ENCODE measurements at regions not wholly inside any gene's neighbourhood (a gene's known extent, or its start where the extent isn't known, plus 50 kb on each side); places are given as distances from the start of the nearest gene placed in this dataset.

DNA sequence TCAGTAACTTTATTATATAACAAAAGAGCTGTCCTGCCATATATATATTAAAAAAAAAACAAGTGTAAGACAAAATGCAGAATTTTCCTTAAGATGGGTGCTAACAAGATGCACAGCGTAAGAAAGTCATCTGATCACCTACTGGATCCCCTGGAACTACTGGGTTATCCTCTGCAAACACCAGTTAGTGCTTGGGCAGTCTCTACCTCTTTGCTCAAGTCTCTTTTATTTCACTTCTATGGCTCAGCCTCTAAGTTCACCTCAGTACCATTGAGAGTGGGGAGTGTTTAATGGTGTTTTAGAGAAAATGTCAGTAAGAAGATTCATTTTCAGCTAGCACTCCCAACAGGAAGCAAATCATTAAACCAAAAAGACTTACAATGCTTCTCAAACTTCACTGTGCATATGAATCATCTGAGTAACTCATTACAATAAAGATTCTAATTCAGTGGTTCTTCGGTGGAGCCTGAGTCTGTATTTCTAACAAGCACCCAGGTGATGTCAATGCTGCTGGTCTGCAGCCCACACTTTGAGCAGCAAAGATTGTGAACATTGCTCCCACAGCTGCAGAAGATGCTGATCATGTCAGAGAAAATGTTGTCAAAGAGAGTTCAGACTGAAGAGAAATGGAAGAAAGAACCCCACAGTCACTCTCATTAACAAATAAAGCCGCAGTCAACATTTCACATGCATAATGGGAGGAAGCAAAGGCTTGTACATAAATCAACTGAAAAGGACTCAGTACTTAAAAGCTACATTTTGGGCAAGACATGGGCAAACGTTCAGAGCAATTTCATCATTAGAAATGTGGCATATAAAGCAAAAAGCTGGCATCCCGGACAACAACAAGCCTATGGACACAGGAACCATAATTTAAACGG, 227.1 kb upstream of the ATP11B start:
- peaks cover 15% of the 10 kb centered on the region for H3K27me3 Mint-ChIP-seq
- H3K9me3 ChIP-seq (ENCODE audit: control extremely low read depth in 1 of 3, control insufficient read depth in 2 of 3, insufficient read depth in 1 of 3, low read length in 2 of 3) = no peaks in the 10 kb centered on the region
- TF ChIP-seq EZH2 (IDR thresholded peaks at IDR 0.05; ENCODE audit: borderline replicate concordance, insufficient read depth, low read depth, low read length, poor library complexity, severe bottlenecking) = no peak
- no peak for TF ChIP-seq CTCF (IDR thresholded peaks at IDR 0.05)
- no peak overlapping the region for H3K9ac ChIP-seq (ENCODE audit: low read length)
- H4K20me1 ChIP-seq (ENCODE audit: control insufficient read depth, insufficient read depth, low read length, poor library complexity, severe bottlenecking) = no peaks in the 10 kb centered on the region
- no peak overlapping the region for H3K27ac ChIP-seq (ENCODE audit: low read length in 2 of 2)
- DNase-seq (no peak), ATAC-seq (ENCODE audit: low read depth) (no peak)
- 50% methylated on average over 2 of the region's 6 CpGs for WGBS (ENCODE audit: insufficient coverage)
- ChIA-PET CTCF (no interaction called here), POLR2A (no interaction called here)
- no peak overlapping the region for H3K4me2 ChIP-seq (replicated peaks; ENCODE audit: low read depth, low read length, poor library complexity, severe bottlenecking)
- no peaks in the 10 kb centered on the region for H3K79me2 ChIP-seq (ENCODE audit: control insufficient read depth, insufficient read depth, low read length)
- no peaks in the 10 kb centered on the region for H3K9me3 Mint-ChIP-seq (ENCODE audit: insufficient read depth)
- no peak overlapping the region for H2AFZ ChIP-seq (ENCODE audit: insufficient read depth, low read depth, low read length, poor library complexity, severe bottlenecking)
- no peaks in the 10 kb centered on the region for H3K36me3 ChIP-seq (replicated peaks in 1 of 2; ENCODE audit: control extremely low read depth in 1 of 2, control insufficient read depth in 1 of 2, extremely low read depth in 1 of 2, insufficient read depth in 2 of 2, low read length in 1 of 2)
- no peak overlapping the region for H3K4me3 ChIP-seq (ENCODE audit: control extremely low read depth in 1 of 5, extremely low read depth in 1 of 5, insufficient read depth in 1 of 5, low read depth in 2 of 5, low read length in 4 of 5)
- H3K4me1 ChIP-seq (ENCODE audit: control insufficient read depth in 2 of 2, insufficient read depth in 2 of 2, low read length in 2 of 2) = no peaks in the 10 kb centered on the region
- H3K27me3 ChIP-seq (replicated peaks in 1 of 4; ENCODE audit: control extremely low read depth in 1 of 4, control insufficient read depth in 3 of 4, insufficient read depth in 4 of 4, low read length in 3 of 4) = no peaks in the 10 kb centered on the region
- H3K4me1 Mint-ChIP-seq = no peaks in the 10 kb centered on the region
- H3K4me3 Mint-ChIP-seq = no peak overlapping the region
- no peak overlapping the region for H3K27ac Mint-ChIP-seq
- intact Hi-C loops (cut with micrococcal nuclease) = no loop called here

DNA sequence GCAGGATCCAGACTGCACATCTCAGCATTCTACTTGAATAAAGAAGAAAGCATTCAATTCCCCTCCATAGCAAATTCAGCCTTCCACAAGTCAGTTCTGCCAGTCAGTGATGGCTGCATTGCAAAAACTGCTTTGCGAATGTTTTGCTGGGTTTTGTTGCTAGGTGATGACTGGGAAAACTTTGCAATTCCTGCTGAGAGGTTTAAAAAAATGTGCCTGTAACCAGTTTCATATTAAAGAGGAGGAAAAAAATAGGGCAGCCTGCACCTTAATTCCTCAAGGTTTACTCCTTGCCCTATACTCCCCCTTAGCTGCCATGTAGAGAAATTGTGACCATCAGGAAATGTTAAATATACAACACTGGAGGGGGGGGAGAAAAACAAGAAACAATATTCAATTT, 225.6 kb upstream of the ATP11B start:
- TF ChIP-seq EZH2 (IDR thresholded peaks at IDR 0.05; ENCODE audit: borderline replicate concordance, insufficient read depth, low read depth, low read length, poor library complexity, severe bottlenecking) = no peak
- no peaks in the 10 kb centered on the region for H3K27me3 ChIP-seq (replicated peaks in 1 of 4; ENCODE audit: control extremely low read depth in 1 of 4, control insufficient read depth in 3 of 4, insufficient read depth in 4 of 4, low read length in 3 of 4)
- no CpG with 5 or more reads among the region's 1 CpG for whole genome bisulfite sequencing (ENCODE audit: insufficient coverage)
- H3K9me3 ChIP-seq (ENCODE audit: control extremely low read depth in 1 of 3, control insufficient read depth in 2 of 3, insufficient read depth in 1 of 3, low read length in 2 of 3) = peaks cover 0 to 7% (median 2%) of the 10 kb centered on the region in 3 donors
- no peak overlapping the region for H3K27ac Mint-ChIP-seq
- H3K4me1 Mint-ChIP-seq = no peaks in the 10 kb centered on the region
- H4K20me1 ChIP-seq (ENCODE audit: control insufficient read depth, insufficient read depth, low read length, poor library complexity, severe bottlenecking) = no peaks in the 10 kb centered on the region
- DNase-seq (no peak), ATAC-seq (ENCODE audit: low read depth) (no peak)
- H3K9me3 Mint-ChIP-seq (ENCODE audit: insufficient read depth) = no peaks in the 10 kb centered on the region
- H3K27me3 Mint-ChIP-seq = peaks cover 15% of the 10 kb centered on the region
- intact Hi-C loops (cut with micrococcal nuclease) = no loop called here
- H3K79me2 ChIP-seq (ENCODE audit: control insufficient read depth, insufficient read depth, low read length) = no peaks in the 10 kb centered on the region
- H3K4me3 Mint-ChIP-seq = no peak overlapping the region
- ChIA-PET CTCF (no interaction called here), POLR2A (no interaction called here)
- no peak overlapping the region for H3K27ac ChIP-seq (ENCODE audit: low read length in 2 of 2)
- H3K36me3 ChIP-seq (replicated peaks in 1 of 2; ENCODE audit: control extremely low read depth in 1 of 2, control insufficient read depth in 1 of 2, extremely low read depth in 1 of 2, insufficient read depth in 2 of 2, low read length in 1 of 2) = no peaks in the 10 kb centered on the region
- no peak overlapping the region for H3K9ac ChIP-seq (ENCODE audit: low read length)
- H3K4me1 ChIP-seq (ENCODE audit: control insufficient read depth in 2 of 2, insufficient read depth in 2 of 2, low read length in 2 of 2) = no peaks in the 10 kb centered on the region
- no peak overlapping the region for H2AFZ ChIP-seq (ENCODE audit: insufficient read depth, low read depth, low read length, poor library complexity, severe bottlenecking)
- H3K4me3 ChIP-seq (ENCODE audit: control extremely low read depth in 1 of 5, extremely low read depth in 1 of 5, insufficient read depth in 1 of 5, low read depth in 2 of 5, low read length in 4 of 5) = no peak overlapping the region
- H3K4me2 ChIP-seq (replicated peaks; ENCODE audit: low read depth, low read length, poor library complexity, severe bottlenecking) = no peak overlapping the region
